A549 (cell line): ENCODE measurements at regions not wholly inside any gene's neighbourhood (a gene's known extent, or its start where the extent isn't known, plus 50 kb on each side); places are given as distances from the start of the nearest gene placed in this dataset.

Source experiments
- BHLHE40 ChIP-seq: IDR thresholded peaks from 2 replicates; pipeline ENCODE4 v1.6.1; 2012; ENCODE audit warnings: low read depth, low read length, inconsistent platforms
- EP300 ChIP-seq, 2 experiments: fragments of >200 bp; sonication (Bioruptor Twin); formaldehyde crosslinking; IDR thresholded peaks; 2 replicates in 1 of 2; 3 replicates in 1 of 2; pipeline ENCODE4 v1.6.1; 2016 to 2017
- GATA3 ChIP-seq: IDR thresholded peaks from 2 replicates; pipeline ENCODE4 v1.6.1; 2012; ENCODE audit warnings: borderline replicate concordance
- KDM1A ChIP-seq: fragments of 200-600 bp; sonication (generic); IDR thresholded peaks from 2 replicates; pipeline ENCODE4 v1.6.1; 2016; ENCODE audit warnings: low read depth, mild to moderate bottlenecking
- MAZ ChIP-seq: fragments of 150-350 bp; IDR thresholded peaks from 2 replicates; pipeline ENCODE4 v1.6.1; 2014; ENCODE audit warnings: antibody characterized with exemption, low read depth, low read length, borderline replicate concordance
- PHF8 ChIP-seq: fragments of 200-600 bp; sonication (generic); IDR thresholded peaks from 2 replicates; pipeline ENCODE4 v1.6.1; 2016; ENCODE audit warnings: low read depth, mild to moderate bottlenecking, antibody characterized with exemption, moderate library complexity, borderline replicate concordance
- POLR2A ChIP-seq: IDR thresholded peaks from 2 replicates; pipeline ENCODE4 v1.6.1; 2012; ENCODE audit warnings: mild to moderate bottlenecking, low read length
- POLR2AphosphoS2 ChIP-seq: conservative IDR thresholded peaks from 2 replicates; pipeline ENCODE4 v1.6.1; 2012; ENCODE audit warnings: low read length, improper control_type of control experiment, inconsistent platforms
- RAD21 ChIP-seq, 2 experiments: fragments of >200 bp in 1 of 2; sonication (Bioruptor Twin) in 1 of 2; formaldehyde crosslinking in 1 of 2; IDR thresholded peaks in 1 of 2; conservative IDR thresholded peaks in 1 of 2; 2 replicates in 1 of 2; 3 replicates in 1 of 2; pipeline ENCODE4 v1.6.1; 2012 to 2018; ENCODE audit warnings: inconsistent platforms in 1 of 2
- TF ChIP-seq, protein P1 (sequence below): fragments of >200 bp; sonication (Bioruptor Twin); formaldehyde crosslinking; IDR thresholded peaks from 3 replicates; pipeline ENCODE4 v1.5.1; 2016
- TF ChIP-seq, protein P2 (sequence below): IDR thresholded peaks from 2 replicates; pipeline ENCODE4 v1.6.1; 2012
- TF ChIP-seq, protein P3 (sequence below): fragments of 200-600 bp; sonication (generic); IDR thresholded peaks from 2 replicates; pipeline ENCODE4 v1.6.1; 2016; ENCODE audit warnings: antibody characterized with exemption, mild to moderate bottlenecking, moderate library complexity
- TF ChIP-seq, protein P4 (sequence below): IDR thresholded peaks from 2 replicates; pipeline ENCODE4 v1.6.1; 2012; ENCODE audit warnings: low read depth, borderline replicate concordance

DNA sequence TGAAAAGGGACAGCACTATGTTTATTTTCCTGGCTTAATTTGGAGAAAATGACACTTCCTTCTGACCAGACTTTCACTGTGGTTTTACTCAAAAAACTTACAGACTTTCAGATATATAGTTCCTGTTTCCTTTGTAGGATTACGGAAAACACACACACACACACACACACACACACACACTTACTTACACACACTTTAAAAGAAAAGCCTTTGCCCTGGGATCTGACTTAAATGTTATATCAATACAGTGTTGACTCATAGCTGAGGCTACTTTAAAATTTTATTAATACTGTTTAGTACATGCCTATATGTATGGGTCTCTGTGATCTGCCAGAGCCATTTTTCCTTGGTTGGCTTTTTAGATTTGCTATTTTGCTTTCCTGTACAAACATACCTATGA is 758.3 kb downstream of the DNAH5 start:
- TF ChIP-seq, protein P1, sequence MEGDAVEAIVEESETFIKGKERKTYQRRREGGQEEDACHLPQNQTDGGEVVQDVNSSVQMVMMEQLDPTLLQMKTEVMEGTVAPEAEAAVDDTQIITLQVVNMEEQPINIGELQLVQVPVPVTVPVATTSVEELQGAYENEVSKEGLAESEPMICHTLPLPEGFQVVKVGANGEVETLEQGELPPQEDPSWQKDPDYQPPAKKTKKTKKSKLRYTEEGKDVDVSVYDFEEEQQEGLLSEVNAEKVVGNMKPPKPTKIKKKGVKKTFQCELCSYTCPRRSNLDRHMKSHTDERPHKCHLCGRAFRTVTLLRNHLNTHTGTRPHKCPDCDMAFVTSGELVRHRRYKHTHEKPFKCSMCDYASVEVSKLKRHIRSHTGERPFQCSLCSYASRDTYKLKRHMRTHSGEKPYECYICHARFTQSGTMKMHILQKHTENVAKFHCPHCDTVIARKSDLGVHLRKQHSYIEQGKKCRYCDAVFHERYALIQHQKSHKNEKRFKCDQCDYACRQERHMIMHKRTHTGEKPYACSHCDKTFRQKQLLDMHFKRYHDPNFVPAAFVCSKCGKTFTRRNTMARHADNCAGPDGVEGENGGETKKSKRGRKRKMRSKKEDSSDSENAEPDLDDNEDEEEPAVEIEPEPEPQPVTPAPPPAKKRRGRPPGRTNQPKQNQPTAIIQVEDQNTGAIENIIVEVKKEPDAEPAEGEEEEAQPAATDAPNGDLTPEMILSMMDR, result no peak
- TF ChIP-seq BHLHE40, result no peak
- TF ChIP-seq POLR2A, result no peak
- TF ChIP-seq, protein P2, sequence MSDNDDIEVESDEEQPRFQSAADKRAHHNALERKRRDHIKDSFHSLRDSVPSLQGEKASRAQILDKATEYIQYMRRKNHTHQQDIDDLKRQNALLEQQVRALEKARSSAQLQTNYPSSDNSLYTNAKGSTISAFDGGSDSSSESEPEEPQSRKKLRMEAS, result no peak
- TF ChIP-seq GATA3, result no peak
- TF ChIP-seq EP300 (IDR thresholded peaks at IDR 0.05), result no peak
- TF ChIP-seq, protein P3, sequence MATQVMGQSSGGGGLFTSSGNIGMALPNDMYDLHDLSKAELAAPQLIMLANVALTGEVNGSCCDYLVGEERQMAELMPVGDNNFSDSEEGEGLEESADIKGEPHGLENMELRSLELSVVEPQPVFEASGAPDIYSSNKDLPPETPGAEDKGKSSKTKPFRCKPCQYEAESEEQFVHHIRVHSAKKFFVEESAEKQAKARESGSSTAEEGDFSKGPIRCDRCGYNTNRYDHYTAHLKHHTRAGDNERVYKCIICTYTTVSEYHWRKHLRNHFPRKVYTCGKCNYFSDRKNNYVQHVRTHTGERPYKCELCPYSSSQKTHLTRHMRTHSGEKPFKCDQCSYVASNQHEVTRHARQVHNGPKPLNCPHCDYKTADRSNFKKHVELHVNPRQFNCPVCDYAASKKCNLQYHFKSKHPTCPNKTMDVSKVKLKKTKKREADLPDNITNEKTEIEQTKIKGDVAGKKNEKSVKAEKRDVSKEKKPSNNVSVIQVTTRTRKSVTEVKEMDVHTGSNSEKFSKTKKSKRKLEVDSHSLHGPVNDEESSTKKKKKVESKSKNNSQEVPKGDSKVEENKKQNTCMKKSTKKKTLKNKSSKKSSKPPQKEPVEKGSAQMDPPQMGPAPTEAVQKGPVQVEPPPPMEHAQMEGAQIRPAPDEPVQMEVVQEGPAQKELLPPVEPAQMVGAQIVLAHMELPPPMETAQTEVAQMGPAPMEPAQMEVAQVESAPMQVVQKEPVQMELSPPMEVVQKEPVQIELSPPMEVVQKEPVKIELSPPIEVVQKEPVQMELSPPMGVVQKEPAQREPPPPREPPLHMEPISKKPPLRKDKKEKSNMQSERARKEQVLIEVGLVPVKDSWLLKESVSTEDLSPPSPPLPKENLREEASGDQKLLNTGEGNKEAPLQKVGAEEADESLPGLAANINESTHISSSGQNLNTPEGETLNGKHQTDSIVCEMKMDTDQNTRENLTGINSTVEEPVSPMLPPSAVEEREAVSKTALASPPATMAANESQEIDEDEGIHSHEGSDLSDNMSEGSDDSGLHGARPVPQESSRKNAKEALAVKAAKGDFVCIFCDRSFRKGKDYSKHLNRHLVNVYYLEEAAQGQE, result no peak
- TF ChIP-seq KDM1A, result no peak
- TF ChIP-seq, protein P4, sequence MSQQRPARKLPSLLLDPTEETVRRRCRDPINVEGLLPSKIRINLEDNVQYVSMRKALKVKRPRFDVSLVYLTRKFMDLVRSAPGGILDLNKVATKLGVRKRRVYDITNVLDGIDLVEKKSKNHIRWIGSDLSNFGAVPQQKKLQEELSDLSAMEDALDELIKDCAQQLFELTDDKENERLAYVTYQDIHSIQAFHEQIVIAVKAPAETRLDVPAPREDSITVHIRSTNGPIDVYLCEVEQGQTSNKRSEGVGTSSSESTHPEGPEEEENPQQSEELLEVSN, result no peak
- no peak for TF ChIP-seq MAZ
- TF ChIP-seq PHF8, result no peak
- TF ChIP-seq RAD21 (conservative IDR thresholded peaks at IDR 0.05 in 1 of 2, IDR thresholded peaks at IDR 0.05 in 1 of 2), result no peak
- TF ChIP-seq POLR2AphosphoS2, result no peak
